SK-N-SH (cell line): ENCODE measurements at regions not wholly inside any gene's neighbourhood (a gene's known extent, or its start where the extent isn't known, plus 50 kb on each side); places are given as distances from the start of the nearest gene placed in this dataset.

Experiments
- CTCF ChIA-PET: fragments of 300-600, 350-600 bp; formaldehyde crosslinking; extraction: SDS; loops from one replicate; lab custom pipeline; 2021; lab: Yijun Ruan, JAX
- POLR2A ChIA-PET: fragments of 350-600 bp; sonication (Branson Sonifier 250); formaldehyde crosslinking; extraction: SDS; loops from one replicate; lab custom pipeline; 2020; ENCODE audit warnings: antibody characterized with exemption, inconsistent platforms; lab: Yijun Ruan, JAX
- DNase-seq: peaks from one replicate; pipeline ENCODE4 v3.0.0; 2012
- H2AFZ ChIP-seq: fragments of 200-600 bp; sonication (generic); 2 replicates; pipeline ENCODE4 v1.8.1; 2016; ENCODE audit warnings: antibody characterized with exemption, mild to moderate bottlenecking, low read depth
- H3F3A ChIP-seq: fragments of 200-600 bp; sonication (generic); replicated peaks from 2 replicates; pipeline ENCODE3; 2016; ENCODE audit warnings: antibody characterized with exemption, mild to moderate bottlenecking; ENCODE audit not compliant: insufficient read depth
- H3K27ac ChIP-seq, 2 experiments: fragments of 200-500 bp in 1 of 2; fragments of 200-600 bp in 1 of 2; sonication (Bioruptor generic) in 1 of 2; sonication (generic), shearing (Covaris generic) in 1 of 2; 2 replicates each; pipeline versions ENCODE4 v1.5.1 to v1.6.1; 2014 to 2016; ENCODE audit warnings: low read depth in 2 of 2, inconsistent platforms in 1 of 2, low read length in 1 of 2, mild to moderate bottlenecking in 1 of 2, mixed read lengths in 1 of 2
- H3K27me3 ChIP-seq: fragments of 200-600 bp; sonication (generic), shearing (Covaris generic); 2 replicates; pipeline ENCODE4 v1.6.1; 2016; ENCODE audit warnings: mixed run types; ENCODE audit not compliant: insufficient read depth
- H3K36me3 ChIP-seq, 2 experiments: fragments of 200-500 bp in 1 of 2; fragments of 200-600 bp in 1 of 2; sonication (Bioruptor generic) in 1 of 2; sonication (generic) in 1 of 2; replicated peaks in 1 of 2; 2 replicates each; pipeline versions ENCODE3 to v1.5.1; 2014 to 2016; ENCODE audit warnings: low read length in 1 of 2, mild to moderate bottlenecking in 1 of 2; ENCODE audit not compliant: insufficient read depth in 2 of 2, control insufficient read depth in 1 of 2
- H3K4me1 ChIP-seq, 2 experiments: fragments of 200-500 bp in 1 of 2; fragments of 200-600 bp in 1 of 2; sonication (Bioruptor generic) in 1 of 2; sonication (generic), shearing (Covaris generic) in 1 of 2; 2 replicates each; pipeline versions ENCODE4 v1.5.1 to v1.6.1; 2014 to 2016; ENCODE audit warnings: low read depth in 1 of 2, low read length in 1 of 2, mixed run types in 1 of 2; ENCODE audit not compliant: insufficient read depth in 2 of 2, control insufficient read depth in 1 of 2
- H3K4me2 ChIP-seq: fragments of 200-600 bp; sonication (generic), shearing (Covaris generic); 2 replicates; pipeline ENCODE4 v1.6.1; 2017; ENCODE audit warnings: mixed run types
- H3K4me3 ChIP-seq, 2 experiments: fragments of 200-500 bp in 1 of 2; fragments of 200-600 bp in 1 of 2; sonication (Bioruptor generic) in 1 of 2; sonication (generic), shearing (Covaris generic) in 1 of 2; 2 replicates each; pipeline versions ENCODE4 v1.5.1 to v1.8.1; 2014 to 2016; ENCODE audit warnings: low read depth in 2 of 2, inconsistent platforms in 1 of 2, low read length in 1 of 2, mild to moderate bottlenecking in 1 of 2, mixed read lengths in 1 of 2, moderate library complexity in 1 of 2
- H3K79me2 ChIP-seq: fragments of 200-600 bp; sonication (generic); 2 replicates; pipeline ENCODE4 v1.8.1; 2017; ENCODE audit warnings: mild to moderate bottlenecking; ENCODE audit not compliant: insufficient read depth
- H3K9ac ChIP-seq: fragments of 200-600 bp; sonication (generic); 2 replicates; pipeline ENCODE4 v1.6.1; 2017; ENCODE audit warnings: mixed run types
- H3K9me2 ChIP-seq: fragments of 200-600 bp; sonication (generic); 2 replicates; pipeline ENCODE4 v1.6.1; 2017; ENCODE audit warnings: mixed run types
- H3K9me3 ChIP-seq: fragments of 200-600 bp; sonication (generic); 2 replicates; pipeline ENCODE4 v1.6.1; 2017; ENCODE audit warnings: mixed run types, mild to moderate bottlenecking, moderate library complexity
- H4K20me1 ChIP-seq: fragments of 200-600 bp; sonication (generic); 2 replicates; pipeline ENCODE4 v1.6.1; 2017; ENCODE audit warnings: mild to moderate bottlenecking, mixed run types; ENCODE audit not compliant: insufficient read depth
- CHD2 ChIP-seq: fragments of 150-350 bp; IDR thresholded peaks from 2 replicates; pipeline ENCODE4 v1.6.1; 2018; ENCODE audit warnings: low read length; ENCODE audit not compliant: partially characterized antibody
- ELF1 ChIP-seq: IDR thresholded peaks from 2 replicates; pipeline ENCODE4 v1.4.0; 2012
- FOSL2 ChIP-seq: IDR thresholded peaks from 2 replicates; pipeline ENCODE4 v1.4.0; 2012; ENCODE audit warnings: low read depth, mild to moderate bottlenecking, moderate library complexity, borderline replicate concordance
- FOXJ3 ChIP-seq: sonication (generic); formaldehyde crosslinking; IDR thresholded peaks from 2 replicates; pipeline ENCODE4 v1.5.1; 2020; ENCODE audit warnings: mild to moderate bottlenecking, missing genetic modification reagents
- GABPA ChIP-seq: IDR thresholded peaks from 2 replicates; pipeline ENCODE4 v1.4.0; 2012; ENCODE audit warnings: low read depth, mild to moderate bottlenecking
- GATA2 ChIP-seq: sonication (generic); formaldehyde crosslinking; IDR thresholded peaks from 2 replicates; pipeline ENCODE4 v1.5.0; 2020; ENCODE audit warnings: mild to moderate bottlenecking, missing genetic modification reagents
- JUND ChIP-seq: IDR thresholded peaks from 2 replicates; pipeline ENCODE4 v1.4.0; 2012
- MAX ChIP-seq: IDR thresholded peaks from 2 replicates; pipeline ENCODE4 v1.4.0; 2012; ENCODE audit warnings: low read depth
- MEF2A ChIP-seq: IDR thresholded peaks from 2 replicates; pipeline ENCODE4 v1.4.0; 2012; ENCODE audit warnings: low read depth, borderline replicate concordance
- MXI1 ChIP-seq: IDR thresholded peaks from 2 replicates; pipeline ENCODE4 v1.6.1; 2012; ENCODE audit warnings: mild to moderate bottlenecking, low read depth, low read length, improper control_type of control experiment
- NFIC ChIP-seq: IDR thresholded peaks from 2 replicates; pipeline ENCODE4 v1.4.0; 2012; ENCODE audit warnings: borderline replicate concordance
- NRF1 ChIP-seq: IDR thresholded peaks from 2 replicates; pipeline ENCODE4 v1.6.1; 2012; ENCODE audit warnings: low read depth, mild to moderate bottlenecking, low read length
- RAD21 ChIP-seq: IDR thresholded peaks from 2 replicates; pipeline ENCODE4 v1.6.1; 2012; ENCODE audit warnings: mild to moderate bottlenecking, low read length
- RFX5 ChIP-seq: IDR thresholded peaks from 2 replicates; pipeline ENCODE4 v1.6.1; 2012; ENCODE audit warnings: mild to moderate bottlenecking, improper control_type of control experiment, low read length
- RXRA ChIP-seq: IDR thresholded peaks from 2 replicates; pipeline ENCODE4 v1.4.0; 2012; ENCODE audit warnings: low read depth, mild to moderate bottlenecking, borderline replicate concordance
- SIN3A ChIP-seq: IDR thresholded peaks from 2 replicates; pipeline ENCODE4 v1.6.1; 2012; ENCODE audit warnings: low read depth, mild to moderate bottlenecking, low read length, moderate library complexity, borderline replicate concordance
- TCF12 ChIP-seq: IDR thresholded peaks from 2 replicates; pipeline ENCODE4 v1.4.0; 2012
- TEAD4 ChIP-seq: IDR thresholded peaks from 2 replicates; pipeline ENCODE4 v1.4.0; 2012; ENCODE audit warnings: mild to moderate bottlenecking, borderline replicate concordance; ENCODE audit not compliant: insufficient read depth
- YY1 ChIP-seq: IDR thresholded peaks from 2 replicates; pipeline ENCODE4 v1.4.0; 2012; ENCODE audit warnings: low read depth, mild to moderate bottlenecking
- WGBS: methylation state at CpG from one replicate; pipeline ENCODE4 v1.1.6; 2017; ENCODE audit warnings: low lambda C conversion rate; 5-methylcytosine and 5-hydroxymethylcytosine counted together
- TF ChIP-seq, protein P1 (sequence below): IDR thresholded peaks from 2 replicates; pipeline ENCODE4 v1.4.0; 2012; ENCODE audit warnings: low read depth, borderline replicate concordance
- TF ChIP-seq, protein P2 (sequence below): IDR thresholded peaks from 2 replicates; pipeline ENCODE4 v1.6.1; 2012; ENCODE audit warnings: mild to moderate bottlenecking, low read depth, low read length, moderate library complexity
- TF ChIP-seq, protein P3 (sequence below): IDR thresholded peaks from 2 replicates; pipeline ENCODE4; 2012

DNA sequence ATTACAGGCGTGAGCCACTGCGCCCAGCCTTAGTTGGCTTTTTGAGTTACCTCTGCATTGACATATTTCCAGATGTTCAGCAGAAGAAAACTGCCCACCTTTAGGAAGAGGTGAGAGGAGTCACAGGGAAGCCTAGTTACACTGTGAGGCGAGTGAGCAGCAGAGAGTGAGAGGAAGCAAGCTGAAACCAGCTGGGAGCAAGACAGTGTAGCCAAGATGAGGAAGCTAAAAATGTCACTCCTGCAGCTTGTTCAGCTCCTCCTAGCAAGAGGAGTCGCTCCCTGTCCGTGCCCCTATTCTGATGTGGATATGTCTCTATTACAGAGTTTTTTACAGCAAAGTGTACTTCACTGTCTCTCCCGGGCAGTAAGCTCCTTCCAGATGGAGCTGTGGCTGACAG, 127.6 kb downstream of the GXYLT1 start:
- Histone ChIP-seq H3K9ac (no peak overlapping the region), H3K79me2 (no peaks in the 10 kb centered on the region), H3K27me3 (no peaks in the 10 kb centered on the region), H3K9me3 (no peaks in the 10 kb centered on the region), H4K20me1 (no peaks in the 10 kb centered on the region), H3K4me2 (no peak overlapping the region), H3K36me3 (no peaks in the 10 kb centered on the region), H3K4me3 (no peak overlapping the region), H3K27ac (no peak overlapping the region), H3K9me2 (no peaks in the 10 kb centered on the region), H2AFZ (no peak overlapping the region), H3F3A (no peaks in the 10 kb centered on the region), H3K4me1 (no peaks in the 10 kb centered on the region)
- no peak for DNase-seq
- TF ChIP-seq RAD21 (no peak), NRF1 (no peak), JUND (no peak), GABPA (no peak)
- ChIA-PET CTCF (no interaction called here), POLR2A (no interaction called here)
- 90% methylated on average over 6 of the region's 6 CpGs for WGBS

- Histone ChIP-seq H3K79me2 (no peaks in the 10 kb centered on the region), H3F3A (no peaks in the 10 kb centered on the region), H3K27me3 (no peaks in the 10 kb centered on the region; the same call in 1 of the 2 replicates), H2AFZ (no peak overlapping the region), H3K4me2 (no peak overlapping the region), H3K9me3 (no peaks in the 10 kb centered on the region), H3K36me3 (no peaks in the 10 kb centered on the region), H3K27ac (no peak overlapping the region), H4K20me1 (no peaks in the 10 kb centered on the region), H3K9ac (no peak overlapping the region), H3K9me2 (no peaks in the 10 kb centered on the region), H3K4me3 (no peak overlapping the region), H3K4me1 (no peaks in the 10 kb centered on the region)
- CTCF ChIA-PET = interaction anchor here (1.6 kb wide), 1 partner anchor 10 kb away, joined by 14 read pairs; no protein-coding TSS in a partner anchor
- DNase-seq = no peak
- TF ChIP-seq CHD2 (no peak), MAX (no peak), RXRA (no peak), TEAD4 (no peak), TCF12 (no peak), MEF2A (no peak), GATA2 (CRISPR knock-in tag) (no peak), MXI1 (no peak), FOXJ3 (no peak), RFX5 (no peak), SIN3A (no peak), ELF1 (no peak), NFIC (no peak), FOSL2 (no peak), RAD21 (no peak), YY1 (no peak)
- TF ChIP-seq, protein P1, sequence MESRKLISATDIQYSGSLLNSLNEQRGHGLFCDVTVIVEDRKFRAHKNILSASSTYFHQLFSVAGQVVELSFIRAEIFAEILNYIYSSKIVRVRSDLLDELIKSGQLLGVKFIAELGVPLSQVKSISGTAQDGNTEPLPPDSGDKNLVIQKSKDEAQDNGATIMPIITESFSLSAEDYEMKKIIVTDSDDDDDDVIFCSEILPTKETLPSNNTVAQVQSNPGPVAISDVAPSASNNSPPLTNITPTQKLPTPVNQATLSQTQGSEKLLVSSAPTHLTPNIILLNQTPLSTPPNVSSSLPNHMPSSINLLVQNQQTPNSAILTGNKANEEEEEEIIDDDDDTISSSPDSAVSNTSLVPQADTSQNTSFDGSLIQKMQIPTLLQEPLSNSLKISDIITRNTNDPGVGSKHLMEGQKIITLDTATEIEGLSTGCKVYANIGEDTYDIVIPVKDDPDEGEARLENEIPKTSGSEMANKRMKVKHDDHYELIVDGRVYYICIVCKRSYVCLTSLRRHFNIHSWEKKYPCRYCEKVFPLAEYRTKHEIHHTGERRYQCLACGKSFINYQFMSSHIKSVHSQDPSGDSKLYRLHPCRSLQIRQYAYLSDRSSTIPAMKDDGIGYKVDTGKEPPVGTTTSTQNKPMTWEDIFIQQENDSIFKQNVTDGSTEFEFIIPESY = no peak
- TF ChIP-seq, protein P2, sequence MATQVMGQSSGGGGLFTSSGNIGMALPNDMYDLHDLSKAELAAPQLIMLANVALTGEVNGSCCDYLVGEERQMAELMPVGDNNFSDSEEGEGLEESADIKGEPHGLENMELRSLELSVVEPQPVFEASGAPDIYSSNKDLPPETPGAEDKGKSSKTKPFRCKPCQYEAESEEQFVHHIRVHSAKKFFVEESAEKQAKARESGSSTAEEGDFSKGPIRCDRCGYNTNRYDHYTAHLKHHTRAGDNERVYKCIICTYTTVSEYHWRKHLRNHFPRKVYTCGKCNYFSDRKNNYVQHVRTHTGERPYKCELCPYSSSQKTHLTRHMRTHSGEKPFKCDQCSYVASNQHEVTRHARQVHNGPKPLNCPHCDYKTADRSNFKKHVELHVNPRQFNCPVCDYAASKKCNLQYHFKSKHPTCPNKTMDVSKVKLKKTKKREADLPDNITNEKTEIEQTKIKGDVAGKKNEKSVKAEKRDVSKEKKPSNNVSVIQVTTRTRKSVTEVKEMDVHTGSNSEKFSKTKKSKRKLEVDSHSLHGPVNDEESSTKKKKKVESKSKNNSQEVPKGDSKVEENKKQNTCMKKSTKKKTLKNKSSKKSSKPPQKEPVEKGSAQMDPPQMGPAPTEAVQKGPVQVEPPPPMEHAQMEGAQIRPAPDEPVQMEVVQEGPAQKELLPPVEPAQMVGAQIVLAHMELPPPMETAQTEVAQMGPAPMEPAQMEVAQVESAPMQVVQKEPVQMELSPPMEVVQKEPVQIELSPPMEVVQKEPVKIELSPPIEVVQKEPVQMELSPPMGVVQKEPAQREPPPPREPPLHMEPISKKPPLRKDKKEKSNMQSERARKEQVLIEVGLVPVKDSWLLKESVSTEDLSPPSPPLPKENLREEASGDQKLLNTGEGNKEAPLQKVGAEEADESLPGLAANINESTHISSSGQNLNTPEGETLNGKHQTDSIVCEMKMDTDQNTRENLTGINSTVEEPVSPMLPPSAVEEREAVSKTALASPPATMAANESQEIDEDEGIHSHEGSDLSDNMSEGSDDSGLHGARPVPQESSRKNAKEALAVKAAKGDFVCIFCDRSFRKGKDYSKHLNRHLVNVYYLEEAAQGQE = no peak
- TF ChIP-seq, protein P3, sequence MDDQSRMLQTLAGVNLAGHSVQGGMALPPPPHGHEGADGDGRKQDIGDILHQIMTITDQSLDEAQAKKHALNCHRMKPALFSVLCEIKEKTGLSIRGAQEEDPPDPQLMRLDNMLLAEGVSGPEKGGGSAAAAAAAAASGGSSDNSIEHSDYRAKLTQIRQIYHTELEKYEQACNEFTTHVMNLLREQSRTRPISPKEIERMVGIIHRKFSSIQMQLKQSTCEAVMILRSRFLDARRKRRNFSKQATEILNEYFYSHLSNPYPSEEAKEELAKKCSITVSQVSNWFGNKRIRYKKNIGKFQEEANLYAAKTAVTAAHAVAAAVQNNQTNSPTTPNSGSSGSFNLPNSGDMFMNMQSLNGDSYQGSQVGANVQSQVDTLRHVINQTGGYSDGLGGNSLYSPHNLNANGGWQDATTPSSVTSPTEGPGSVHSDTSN = no peak
- POLR2A ChIA-PET = no interaction called here
Observed at GRCh38 chr12:42015051-42015461, 129.6 kb downstream of the GXYLT1 start.
